NB4 (cell line): ENCODE measurements at regions not wholly inside any gene's neighbourhood (a gene's known extent, or its start where the extent isn't known, plus 50 kb on each side); places are given as distances from the start of the nearest gene placed in this dataset.

Experiments used
- POLR2A ChIP-seq: IDR thresholded peaks from 2 replicates; pipeline ENCODE4 v1.6.1; 2011; ENCODE audit warnings: mild to moderate bottlenecking; ENCODE audit not compliant: insufficient read length; ENCODE audit errors: extremely low read depth
- TF ChIP-seq, protein P1 (sequence below): IDR thresholded peaks from one replicate; pipeline ENCODE4 v1.5.1; 2012; ENCODE audit warnings: low read depth, low read length
- TF ChIP-seq, protein P2 (sequence below): IDR thresholded peaks from 2 replicates; pipeline ENCODE4 v1.6.1; 2011; ENCODE audit warnings: low read depth, low read length

DNA sequence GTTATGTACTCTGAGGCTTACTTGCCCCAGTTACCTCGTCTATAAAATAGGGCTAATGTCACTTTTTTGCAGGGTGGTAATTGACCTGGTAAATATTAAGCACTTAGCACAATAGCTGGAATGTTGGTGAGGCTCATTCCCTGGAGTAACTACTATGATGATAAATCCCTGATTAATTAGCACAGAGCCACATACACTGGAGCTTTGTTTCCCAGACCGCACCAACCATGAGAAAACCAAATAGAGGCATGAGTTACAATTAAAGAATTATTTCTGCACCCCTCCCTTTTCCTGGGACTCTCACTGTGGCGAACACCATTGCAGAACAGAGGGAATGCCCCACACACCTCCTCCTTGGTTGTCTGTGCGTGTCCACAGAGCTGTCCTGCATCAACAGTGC is 76.6 kb upstream of the CPOX start:
- TF ChIP-seq, protein P1, sequence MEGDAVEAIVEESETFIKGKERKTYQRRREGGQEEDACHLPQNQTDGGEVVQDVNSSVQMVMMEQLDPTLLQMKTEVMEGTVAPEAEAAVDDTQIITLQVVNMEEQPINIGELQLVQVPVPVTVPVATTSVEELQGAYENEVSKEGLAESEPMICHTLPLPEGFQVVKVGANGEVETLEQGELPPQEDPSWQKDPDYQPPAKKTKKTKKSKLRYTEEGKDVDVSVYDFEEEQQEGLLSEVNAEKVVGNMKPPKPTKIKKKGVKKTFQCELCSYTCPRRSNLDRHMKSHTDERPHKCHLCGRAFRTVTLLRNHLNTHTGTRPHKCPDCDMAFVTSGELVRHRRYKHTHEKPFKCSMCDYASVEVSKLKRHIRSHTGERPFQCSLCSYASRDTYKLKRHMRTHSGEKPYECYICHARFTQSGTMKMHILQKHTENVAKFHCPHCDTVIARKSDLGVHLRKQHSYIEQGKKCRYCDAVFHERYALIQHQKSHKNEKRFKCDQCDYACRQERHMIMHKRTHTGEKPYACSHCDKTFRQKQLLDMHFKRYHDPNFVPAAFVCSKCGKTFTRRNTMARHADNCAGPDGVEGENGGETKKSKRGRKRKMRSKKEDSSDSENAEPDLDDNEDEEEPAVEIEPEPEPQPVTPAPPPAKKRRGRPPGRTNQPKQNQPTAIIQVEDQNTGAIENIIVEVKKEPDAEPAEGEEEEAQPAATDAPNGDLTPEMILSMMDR, result no peak
- TF ChIP-seq, protein P2, sequence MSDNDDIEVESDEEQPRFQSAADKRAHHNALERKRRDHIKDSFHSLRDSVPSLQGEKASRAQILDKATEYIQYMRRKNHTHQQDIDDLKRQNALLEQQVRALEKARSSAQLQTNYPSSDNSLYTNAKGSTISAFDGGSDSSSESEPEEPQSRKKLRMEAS, result no peak
- TF ChIP-seq POLR2A, result no peak
